ENCODE measurements at regions not wholly inside any gene's neighbourhood (a gene's known extent, or its start where the extent isn't known, plus 50 kb on each side); places are given as distances from the start of the nearest gene placed in this dataset.
"Not testable (repeated sequence)": the region's sequence is repeated elsewhere in the genome, so short reads cannot be mapped to it uniquely, and the experiment has no call there.

- no peak for DNase-seq (ENCODE audit: low read depth)
These were observed 437.6 kb downstream of the PRDM2 start for GRCh38 chr1:14137411-14138134.

- DNase-seq (ENCODE audit: low read depth), result no peak
These were observed 438.1 kb downstream of the PRDM2 start for GRCh38 chr1:14138135-14138506.

GRCh38 chr1:14138687-14139086, 438.7 kb downstream of the PRDM2 start:
- DNase-seq (ENCODE audit: low read depth), result no peak

GRCh38 chr1:14140831-14141401, 440.9 kb downstream of the PRDM2 start:
- no peak for DNase-seq (ENCODE audit: low read depth)

GRCh38 chr1:14141656-14142055, 441.7 kb downstream of the PRDM2 start:
- no peak for DNase-seq (ENCODE audit: low read depth)

GRCh38 chr1:14142397-14143100, 442.6 kb downstream of the PRDM2 start:
- DNase-seq (ENCODE audit: low read depth), result no peak

GRCh38 chr1:14143777-14144176, 443.8 kb downstream of the PRDM2 start:
- no peak for DNase-seq (ENCODE audit: low read depth)

GRCh38 chr1:14148526-14148925, 448.5 kb downstream of the PRDM2 start:
- DNase-seq (ENCODE audit: low read depth), result no peak

GRCh38 chr1:14149431-14149830, 449.1 kb upstream of the KAZN start:
- DNase-seq (ENCODE audit: low read depth), result peak; percentile 2

- DNase-seq (ENCODE audit: low read depth), result no peak
These were observed 441.9 kb upstream of the KAZN start for GRCh38 chr1:14156543-14156942.

- DNase-seq (ENCODE audit: low read depth), result no peak
These were observed 437.7 kb upstream of the KAZN start for GRCh38 chr1:14160781-14161180.

- DNase-seq (ENCODE audit: low read depth), result no peak
These were observed 435.2 kb upstream of the KAZN start for GRCh38 chr1:14163246-14163645.

- no peak for DNase-seq (ENCODE audit: low read depth)
These were observed 433.1 kb upstream of the KAZN start for GRCh38 chr1:14165371-14165801.

- DNase-seq (ENCODE audit: low read depth), result no peak
These were observed 430.6 kb upstream of the KAZN start for GRCh38 chr1:14167884-14168283.

- DNase-seq (ENCODE audit: low read depth), result no peak
These were observed 430.0 kb upstream of the KAZN start for GRCh38 chr1:14168326-14169063.

- no peak for DNase-seq (ENCODE audit: low read depth)
These were observed 424.9 kb upstream of the KAZN start for GRCh38 chr1:14173598-14173997.

GRCh38 chr1:14177866-14178265, 420.6 kb upstream of the KAZN start:
- not testable (repeated sequence) for DNase-seq (ENCODE audit: low read depth)

- DNase-seq (ENCODE audit: low read depth), result no peak
These were observed 417.7 kb upstream of the KAZN start for GRCh38 chr1:14180738-14181137.

- DNase-seq (ENCODE audit: low read depth), result no peak
These were observed 417.2 kb upstream of the KAZN start for GRCh38 chr1:14181191-14181795.

GRCh38 chr1:14182856-14183255, 415.6 kb upstream of the KAZN start:
- DNase-seq (ENCODE audit: low read depth), result no peak

- DNase-seq (ENCODE audit: low read depth), result no peak
These were observed 415.2 kb upstream of the KAZN start for GRCh38 chr1:14183329-14183728.

- DNase-seq (ENCODE audit: low read depth), result no peak
These were observed 414.0 kb upstream of the KAZN start for GRCh38 chr1:14184454-14184853.
